ENCODE measurements at regions not wholly inside any gene's neighbourhood (a gene's known extent, or its start where the extent isn't known, plus 50 kb on each side); places are given as distances from the start of the nearest gene placed in this dataset.
"Not testable (repeated sequence)": the region's sequence is repeated elsewhere in the genome, so short reads cannot be mapped to it uniquely, and the experiment has no call there.

- no peak overlapping the region for H3K4me3 ChIP-seq (ENCODE audit: low read length)
- no peak for TF ChIP-seq ZNF274 (IDR thresholded peaks at IDR 0.05; ENCODE audit: low read depth, low read length)
Measured at GRCh38 chr1:209183195-209183594, 400.3 kb upstream of the CAMK1G start.

DNA sequence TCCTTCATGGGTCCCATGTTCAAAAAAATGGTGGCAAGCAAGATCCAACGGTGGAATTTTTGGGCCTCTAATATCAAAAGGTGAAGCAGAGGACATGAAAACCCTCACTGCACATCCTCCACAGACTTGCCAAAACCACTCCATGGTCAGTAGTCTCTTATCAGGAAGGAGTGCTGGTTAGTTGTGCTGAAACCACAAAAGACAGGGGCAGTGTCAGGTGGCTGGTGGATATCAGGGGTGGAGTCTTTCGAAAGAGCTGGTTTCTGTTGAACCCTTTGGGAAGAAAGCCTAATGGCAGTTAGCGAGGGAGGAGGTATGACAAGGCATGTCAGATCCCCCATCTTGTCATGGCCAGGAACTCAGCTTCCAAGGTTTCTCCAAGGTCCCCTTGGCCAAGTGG is 395.9 kb upstream of the CAMK1G start:
- no peak for TF ChIP-seq ZNF274 (IDR thresholded peaks at IDR 0.05; ENCODE audit: low read depth, low read length)
- H3K4me3 ChIP-seq (ENCODE audit: low read length) = no peak overlapping the region

- TF ChIP-seq ZNF274 (IDR thresholded peaks at IDR 0.05; ENCODE audit: low read depth, low read length) = no peak
- no peak overlapping the region for H3K4me3 ChIP-seq (ENCODE audit: low read length)
Measured at GRCh38 chr1:209190591-209191261, 392.8 kb upstream of the CAMK1G start.

GRCh38 chr1:209191262-209191634 is 392.3 kb upstream of the CAMK1G start:
- H3K4me3 ChIP-seq (ENCODE audit: low read length) = no peak overlapping the region
- no peak for TF ChIP-seq ZNF274 (IDR thresholded peaks at IDR 0.05; ENCODE audit: low read depth, low read length)

DNA sequence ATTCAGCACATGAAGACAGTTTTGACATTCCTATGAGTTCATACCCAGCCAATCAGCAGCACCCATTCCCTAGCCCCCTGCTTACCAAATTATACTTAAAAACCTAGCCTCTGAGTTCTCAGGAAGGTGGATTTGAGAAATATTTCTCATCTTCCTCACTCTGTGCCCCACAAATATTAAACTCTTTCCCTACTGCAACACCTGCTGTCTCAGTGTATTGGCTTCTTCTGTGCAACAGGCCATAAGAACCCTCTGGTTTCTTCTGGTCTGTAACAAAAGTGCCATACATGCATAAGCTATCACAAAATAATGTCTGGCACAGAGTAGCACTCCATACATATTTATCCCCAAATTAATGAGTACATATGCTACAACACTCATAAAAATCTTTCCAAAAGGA is 387.4 kb upstream of the CAMK1G start:
- no peak overlapping the region for H3K4me3 ChIP-seq (ENCODE audit: low read length)
- TF ChIP-seq ZNF274 (IDR thresholded peaks at IDR 0.05; ENCODE audit: low read depth, low read length) = no peak

DNA sequence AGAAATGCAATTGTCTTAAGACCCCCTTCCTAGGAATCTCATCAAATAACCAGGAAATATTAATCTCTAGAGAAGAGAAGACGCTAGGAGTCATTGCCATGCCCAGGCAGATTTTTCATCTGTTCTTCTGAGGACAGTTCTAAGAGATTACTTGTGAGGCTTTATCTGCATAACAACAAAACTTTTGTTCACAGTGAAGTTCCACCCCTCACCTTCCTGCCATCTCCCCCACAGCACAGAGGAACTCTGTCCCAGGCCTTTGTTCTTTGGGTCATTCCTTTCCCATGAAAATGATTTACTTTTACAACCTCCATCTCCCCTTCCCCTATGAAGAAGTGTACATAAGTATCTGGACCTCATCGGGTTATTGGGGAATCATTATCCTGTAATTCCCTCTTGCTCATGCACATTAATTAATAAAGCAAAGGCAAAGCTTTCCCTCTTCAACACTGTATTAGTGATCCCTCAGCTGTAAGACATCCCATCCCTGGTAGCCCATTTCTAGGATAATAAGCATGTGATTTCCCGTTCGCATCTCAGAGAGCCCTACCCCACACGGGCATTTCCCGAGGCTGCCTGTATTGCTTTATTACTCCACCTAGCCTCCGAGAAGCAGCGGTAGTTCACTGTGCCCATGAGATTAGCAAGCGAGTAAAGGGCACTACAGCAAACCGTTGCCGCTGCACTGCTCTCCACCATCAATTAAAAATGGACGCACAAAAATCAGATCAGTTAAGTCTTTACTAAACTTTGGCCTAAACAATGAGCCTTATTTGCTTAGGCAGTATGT is 384.4 kb upstream of the CAMK1G start:
- no peak overlapping the region for H3K4me3 ChIP-seq (ENCODE audit: low read length)
- TF ChIP-seq ZNF274 (IDR thresholded peaks at IDR 0.05; ENCODE audit: low read depth, low read length) = no peak

GRCh38 chr1:209199822-209200221 is 383.7 kb upstream of the CAMK1G start:
- no peak overlapping the region for H3K4me3 ChIP-seq (ENCODE audit: low read length)
- TF ChIP-seq ZNF274 (IDR thresholded peaks at IDR 0.05; ENCODE audit: low read depth, low read length) = no peak

DNA sequence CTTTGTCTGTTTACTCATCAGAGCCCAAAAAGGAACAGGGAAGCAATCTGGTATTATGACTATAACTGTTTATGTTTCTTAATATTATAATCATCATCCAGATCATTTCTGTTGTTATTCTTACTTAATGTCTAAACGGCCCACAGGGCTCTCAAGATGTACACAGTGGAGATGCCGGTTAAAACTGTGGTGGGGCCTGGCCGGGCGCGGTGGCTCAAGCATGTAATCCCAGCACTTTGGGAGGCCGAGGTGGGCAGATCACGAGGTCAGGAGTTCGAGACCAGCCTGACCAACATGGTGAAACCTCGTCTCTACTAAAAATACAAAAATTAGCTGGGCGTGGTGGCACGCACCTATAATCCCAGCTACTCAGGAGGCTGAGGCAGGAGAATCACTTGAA is 381.2 kb upstream of the CAMK1G start:
- not testable (repeated sequence) for H3K4me3 ChIP-seq (ENCODE audit: low read length)

GRCh38 chr1:209202830-209203532 is 380.5 kb upstream of the CAMK1G start:
- no peak overlapping the region for H3K4me3 ChIP-seq (ENCODE audit: low read length)
- TF ChIP-seq ZNF274 (IDR thresholded peaks at IDR 0.05; ENCODE audit: low read depth, low read length) = no peak

GRCh38 chr1:209203533-209203895 is 380.0 kb upstream of the CAMK1G start:
- no peak overlapping the region for H3K4me3 ChIP-seq (ENCODE audit: low read length)
- no peak for TF ChIP-seq ZNF274 (IDR thresholded peaks at IDR 0.05; ENCODE audit: low read depth, low read length)

DNA sequence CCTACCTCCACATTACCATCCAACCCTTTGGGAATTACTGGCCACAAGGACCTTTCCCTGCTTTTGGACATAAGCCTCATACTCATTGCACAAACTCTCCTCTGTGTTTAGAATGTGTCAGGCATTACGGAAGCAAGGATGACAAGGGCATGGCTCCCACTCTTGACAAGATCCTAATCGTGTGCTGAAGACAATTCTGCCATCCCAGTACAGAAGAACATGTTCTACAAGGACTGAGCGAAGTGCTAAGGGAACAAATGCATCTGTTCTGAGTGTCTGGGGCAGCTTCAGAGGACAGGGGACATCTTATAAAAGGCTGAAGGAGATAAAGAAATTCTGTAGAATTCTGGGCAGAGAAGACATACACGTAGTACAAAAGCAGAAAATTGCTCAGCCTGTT is 378.5 kb upstream of the CAMK1G start:
- TF ChIP-seq ZNF274 (IDR thresholded peaks at IDR 0.05; ENCODE audit: low read depth, low read length) = no peak
- no peak overlapping the region for H3K4me3 ChIP-seq (ENCODE audit: low read length)

DNA sequence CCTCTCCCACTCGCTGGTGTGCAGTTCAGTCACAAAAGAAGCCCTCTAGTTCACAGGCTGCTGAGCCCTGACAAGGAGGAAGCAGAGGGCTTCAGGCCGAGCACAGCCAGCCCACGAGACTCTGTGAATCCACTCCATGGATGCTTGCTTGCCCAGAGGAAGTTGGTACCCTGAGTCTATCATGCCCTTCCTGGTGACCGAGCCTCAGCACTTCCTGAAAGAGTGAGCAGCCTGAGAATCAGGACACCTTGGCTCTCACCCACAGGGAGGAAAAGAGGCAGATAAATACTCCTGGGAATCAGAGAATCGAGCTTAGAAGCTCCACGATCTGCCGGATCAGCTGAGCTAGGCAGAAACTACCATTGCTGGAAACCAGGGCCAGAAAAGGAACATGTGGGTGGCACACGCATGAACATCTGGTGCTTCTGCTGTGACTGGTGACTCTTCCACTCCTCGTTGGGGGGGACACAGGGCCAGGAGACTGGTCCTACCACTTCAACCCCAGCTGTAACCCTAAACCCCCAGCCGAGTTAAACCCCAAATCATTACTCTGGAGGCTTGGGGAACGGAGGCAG is 376.3 kb upstream of the CAMK1G start:
- TF ChIP-seq ZNF274 (IDR thresholded peaks at IDR 0.05; ENCODE audit: low read depth, low read length) = no peak
- H3K4me3 ChIP-seq (ENCODE audit: low read length) = no peak overlapping the region

DNA sequence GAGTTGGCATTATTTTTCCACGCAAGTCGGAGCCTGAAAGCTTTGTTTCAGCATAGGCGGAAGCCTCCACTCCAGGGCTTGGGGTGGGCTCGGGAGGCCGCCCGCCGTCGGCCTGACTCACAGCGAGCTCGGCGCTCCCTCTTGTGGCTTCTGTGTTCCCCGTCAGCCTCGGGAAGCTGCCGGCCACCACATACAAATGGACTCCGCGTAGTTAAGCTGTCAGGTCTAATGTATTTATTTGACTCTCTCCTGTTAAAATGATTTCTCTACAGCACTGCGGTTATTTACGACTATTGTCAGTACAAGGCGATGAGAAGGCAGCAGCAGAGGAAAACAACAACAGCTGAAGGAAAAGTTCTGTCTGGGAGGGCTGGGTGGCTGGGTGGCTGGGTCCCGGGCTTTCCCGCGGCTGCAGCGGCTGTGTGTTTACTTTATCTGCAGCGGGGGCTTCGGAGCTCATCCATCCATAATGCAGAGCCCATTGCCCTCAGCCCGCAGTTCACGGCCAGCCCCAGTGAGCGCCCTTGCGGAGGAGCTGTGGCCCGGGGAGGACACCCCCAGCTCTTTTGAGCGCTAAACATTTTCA is 375.7 kb upstream of the CAMK1G start:
- H3K4me3 ChIP-seq (ENCODE audit: low read length) = no peak overlapping the region
- no peak for TF ChIP-seq ZNF274 (IDR thresholded peaks at IDR 0.05; ENCODE audit: low read depth, low read length)

DNA sequence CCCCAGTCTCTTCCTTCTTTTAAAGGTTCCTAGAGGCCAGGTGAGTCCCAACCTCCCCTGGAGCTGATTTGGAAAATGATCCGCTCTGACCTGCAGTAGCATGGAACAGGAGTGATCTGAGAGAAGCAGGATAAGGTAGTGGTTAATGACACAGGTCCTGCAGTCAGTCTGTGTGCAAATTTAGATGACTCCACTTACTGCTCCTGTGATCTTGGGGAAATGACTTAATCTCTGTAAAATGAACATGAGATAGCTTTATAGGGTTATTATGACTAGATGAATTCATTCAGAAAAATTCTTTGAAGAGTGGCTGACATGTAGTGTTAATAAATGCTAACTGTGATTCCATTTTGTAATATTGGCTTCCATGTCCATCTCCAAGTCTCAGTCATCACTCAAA is 374.9 kb upstream of the CAMK1G start:
- no peak for TF ChIP-seq ZNF274 (IDR thresholded peaks at IDR 0.05; ENCODE audit: low read depth, low read length)
- H3K4me3 ChIP-seq (ENCODE audit: low read length) = no peak overlapping the region
